PC-3 (cell line): ENCODE measurements at regions not wholly inside any gene's neighbourhood (a gene's known extent, or its start where the extent isn't known, plus 50 kb on each side); places are given as distances from the start of the nearest gene placed in this dataset.

Source experiments
- ATAC-seq: fragments of 200-7000 bp; cut with Tn5 transposase; 2 replicates; pipeline ENCODE4 v1.9.1; 2020; ENCODE audit warnings: mild to moderate bottlenecking, moderate library complexity
- BruUV-seq: library from RNA; stranded (reverse); fragments of 400-500 nt; replicated peaks from 2 replicates; lab custom pipeline; 2021; lab: Mats Ljungman, UMichigan
- CTCF ChIA-PET: fragments of 300-600 bp; sonication (Branson Sonifier 250); formaldehyde crosslinking; loops from one replicate; lab custom pipeline; 2022; ENCODE audit warnings: antibody characterized with exemption; lab: Charles Lee
- POLR2A ChIA-PET: fragments of 300-600 bp; sonication (Branson Sonifier 250); formaldehyde crosslinking; loops from one replicate; lab custom pipeline; 2022; ENCODE audit warnings: antibody characterized with exemption; ENCODE audit not compliant: unreplicated experiment; lab: Charles Lee
- DNase-seq: peaks from one replicate; pipeline ENCODE4 v3.0.0-alpha.2; 2015
- H2AFZ ChIP-seq: fragments of 300-600 bp; sonication (generic); 2 replicates; pipeline ENCODE4 v1.6.0; 2016; ENCODE audit warnings: antibody characterized with exemption, low read length
- H3F3A ChIP-seq: fragments of 300-600 bp; sonication (generic); one replicate; pipeline ENCODE4 v1.6.0; 2017; ENCODE audit warnings: antibody characterized with exemption, low read length, control low read depth, mild to moderate bottlenecking; ENCODE audit not compliant: unreplicated experiment
- H3K27ac ChIP-seq: fragments of 300-600 bp; sonication (generic); 2 replicates; pipeline ENCODE4 v1.5.1; 2016; ENCODE audit warnings: mild to moderate bottlenecking, low read length
- H3K27me3 ChIP-seq: fragments of 300-600 bp; sonication (generic); 2 replicates; pipeline ENCODE4 v1.6.1; 2016; ENCODE audit warnings: low read length, mixed read lengths
- H3K36me3 ChIP-seq: fragments of 300-600 bp; sonication (generic); 2 replicates; pipeline ENCODE4 v1.6.1; 2016; ENCODE audit warnings: low read depth, mixed run types, low read length, mixed read lengths
- H3K4me1 ChIP-seq: fragments of 300-600 bp; sonication (generic); 2 replicates; pipeline ENCODE4 v1.5.1; 2016; ENCODE audit warnings: low read length; ENCODE audit not compliant: insufficient read depth
- H3K4me2 ChIP-seq: fragments of 300-600 bp; sonication (generic); 2 replicates; pipeline ENCODE4 v1.6.0; 2016; ENCODE audit warnings: low read length
- H3K4me3 ChIP-seq: fragments of 300-600 bp; sonication (generic); 2 replicates; pipeline ENCODE4 v1.5.1; 2016; ENCODE audit warnings: mild to moderate bottlenecking, low read length, mixed read lengths
- H3K79me2 ChIP-seq: fragments of 300-600 bp; sonication (generic); 2 replicates; pipeline ENCODE4 v1.6.1; 2017; ENCODE audit warnings: low read length, mixed read lengths
- H3K9ac ChIP-seq: fragments of 300-600 bp; sonication (generic); 2 replicates; pipeline ENCODE4 v1.6.0; 2016; ENCODE audit warnings: mild to moderate bottlenecking, low read length
- H3K9me2 ChIP-seq: fragments of 300-600 bp; sonication (generic); replicated peaks from 2 replicates; pipeline ENCODE4 v1.6.1; 2016; ENCODE audit warnings: mixed run types, low read length, mixed read lengths
- H3K9me3 ChIP-seq: fragments of 300-600 bp; sonication (generic); 2 replicates; pipeline ENCODE4 v1.6.1; 2016; ENCODE audit warnings: low read length, mixed read lengths
- H4K20me1 ChIP-seq: fragments of 300-600 bp; sonication (generic); 2 replicates; pipeline ENCODE4 v1.6.1; 2016; ENCODE audit warnings: low read length, mixed read lengths
- CTCF ChIP-seq: fragments of 300-600 bp; sonication (generic); conservative IDR thresholded peaks from 2 replicates; pipeline ENCODE4 v1.5.1; 2017; ENCODE audit warnings: antibody characterized with exemption, low read depth, mild to moderate bottlenecking, low read length
- EZH2 ChIP-seq: fragments of 300-600 bp; sonication (generic); IDR thresholded peaks from one replicate; pipeline ENCODE4 v1.6.1; 2017; ENCODE audit warnings: antibody characterized with exemption, mild to moderate bottlenecking, low read length; ENCODE audit not compliant: unreplicated experiment
- EZH2phosphoT487 ChIP-seq: fragments of 300-600 bp; sonication (generic); IDR thresholded peaks from 2 replicates; pipeline ENCODE4 v1.6.1; 2018; ENCODE audit warnings: mild to moderate bottlenecking, antibody characterized with exemption, low read length, borderline replicate concordance
- intact Hi-C: fragments of 100-400 bp; cut with micrococcal nuclease; formaldehyde crosslinking; loops from 2 replicates; pipeline ENCODE4 v1.9.0; 2023

DNA sequence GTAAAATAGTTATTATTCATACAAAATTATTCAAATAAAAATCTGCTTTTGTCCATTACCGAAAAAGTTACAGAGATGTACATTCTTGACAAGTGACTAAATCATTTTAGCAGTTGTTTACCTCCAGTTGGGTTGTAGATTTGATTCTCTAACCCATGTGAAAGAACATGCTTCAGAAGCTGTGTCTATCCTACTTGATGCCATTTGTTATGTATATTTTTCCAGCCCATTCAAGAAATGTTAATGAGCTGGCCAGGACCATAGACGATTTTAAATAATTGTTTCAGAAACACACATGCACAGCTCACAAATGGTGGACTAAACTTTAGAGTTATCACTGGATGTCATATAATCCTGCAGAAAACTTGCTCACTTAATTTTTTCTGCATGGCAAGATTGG lies 391.1 kb upstream of the REG3G start:
- H3K27ac ChIP-seq, result no peak overlapping the region
- DNase-seq (no peak), ATAC-seq (no peak)
- no peaks in the 10 kb centered on the region for H3K36me3 ChIP-seq
- CTCF ChIA-PET, result no interaction called here
- H3K79me2 ChIP-seq, result no peaks in the 10 kb centered on the region
- H4K20me1 ChIP-seq, result no peaks in the 10 kb centered on the region
- BruUV-seq, result no TSS peak
- intact Hi-C loops, result no loop called here
- no peak overlapping the region for H3K4me2 ChIP-seq
- POLR2A ChIA-PET, result no interaction called here
- no peaks in the 10 kb centered on the region for H3F3A ChIP-seq
- H3K9me3 ChIP-seq, result peaks cover 3% of the 10 kb centered on the region; the same call in 1 of the 2 replicates
- H3K27me3 ChIP-seq, result no peaks in the 10 kb centered on the region
- no peak overlapping the region for H2AFZ ChIP-seq
- no peak overlapping the region for H3K4me3 ChIP-seq
- no peaks in the 10 kb centered on the region for H3K4me1 ChIP-seq
- TF ChIP-seq EZH2phosphoT487 (no peak), CTCF (no peak), EZH2 (no peak)
- no peaks in the 10 kb centered on the region for H3K9me2 ChIP-seq
- no peak overlapping the region for H3K9ac ChIP-seq

GRCh38 chr2:78644854-78645253 lies 380.6 kb upstream of the REG3G start:
- intact Hi-C loops, result no loop called here

More at GRCh38 chr2:78644854-78645253, 380.6 kb upstream of the REG3G start:
- Histone ChIP-seq H3K36me3 (no peaks in the 10 kb centered on the region), H3K79me2 (no peaks in the 10 kb centered on the region), H3K4me1 (no peaks in the 10 kb centered on the region), H3K9ac (no peak overlapping the region), H2AFZ (no peak overlapping the region), H3F3A (no peaks in the 10 kb centered on the region), H3K27me3 (no peaks in the 10 kb centered on the region), H4K20me1 (no peaks in the 10 kb centered on the region), H3K9me3 (peaks cover 14% of the 10 kb centered on the region), H3K9me2 (no peaks in the 10 kb centered on the region), H3K4me3 (no peak overlapping the region), H3K4me2 (no peak overlapping the region), H3K27ac (no peak overlapping the region)
- CTCF ChIA-PET, result no interaction called here
- POLR2A ChIA-PET, result no interaction called here
- ATAC-seq (no peak), DNase-seq (peak; percentile 6)
- no TSS peak for BruUV-seq
- TF ChIP-seq CTCF (no peak), EZH2phosphoT487 (no peak), EZH2 (no peak)
